Adrenal gland (tissue), 5 donors: ENCODE measurements at regions not wholly inside any gene's neighbourhood (a gene's known extent, or its start where the extent isn't known, plus 50 kb on each side); places are given as distances from the start of the nearest gene placed in this dataset.

ENCODE experiments used
- CTCF ChIP-seq, 6 experiments: fragments of 450-650 bp in 4 of 6; fragments of 200-600 bp in 2 of 6; sonication (generic) in 1 of 6; IDR thresholded peaks; 1 replicate in 5 of 6; 2 replicates in 1 of 6; pipeline versions ENCODE4 v1.5.1 to v1.8.0; 2016 to 2021; ENCODE audit warnings: antibody characterized with exemption in 6 of 6, mild to moderate bottlenecking in 2 of 6, moderate library complexity in 1 of 6
- POLR2A ChIP-seq, 2 donors: fragments of 450-650 bp; IDR thresholded peaks; one replicate each; pipeline ENCODE4 v1.6.1; 2017; ENCODE audit warnings: antibody characterized with exemption in 2 of 2, mild to moderate bottlenecking in 2 of 2, moderate library complexity in 1 of 2
- donor health status: DM: no; HTN: no; CAD: no.

GRCh38 chr5:88487066-88487465 is 218.4 kb upstream of the TMEM161B start:
- no peak for TF ChIP-seq CTCF (IDR thresholded peaks at IDR 0.05)
- TF ChIP-seq POLR2A (IDR thresholded peaks at IDR 0.05) = no peak
